ENCODE measurements at regions not wholly inside any gene's neighbourhood (a gene's known extent, or its start where the extent isn't known, plus 50 kb on each side); places are given as distances from the start of the nearest gene placed in this dataset.
"Not testable (repeated sequence)": the region's sequence is repeated elsewhere in the genome, so short reads cannot be mapped to it uniquely, and the experiment has no call there.

DNA sequence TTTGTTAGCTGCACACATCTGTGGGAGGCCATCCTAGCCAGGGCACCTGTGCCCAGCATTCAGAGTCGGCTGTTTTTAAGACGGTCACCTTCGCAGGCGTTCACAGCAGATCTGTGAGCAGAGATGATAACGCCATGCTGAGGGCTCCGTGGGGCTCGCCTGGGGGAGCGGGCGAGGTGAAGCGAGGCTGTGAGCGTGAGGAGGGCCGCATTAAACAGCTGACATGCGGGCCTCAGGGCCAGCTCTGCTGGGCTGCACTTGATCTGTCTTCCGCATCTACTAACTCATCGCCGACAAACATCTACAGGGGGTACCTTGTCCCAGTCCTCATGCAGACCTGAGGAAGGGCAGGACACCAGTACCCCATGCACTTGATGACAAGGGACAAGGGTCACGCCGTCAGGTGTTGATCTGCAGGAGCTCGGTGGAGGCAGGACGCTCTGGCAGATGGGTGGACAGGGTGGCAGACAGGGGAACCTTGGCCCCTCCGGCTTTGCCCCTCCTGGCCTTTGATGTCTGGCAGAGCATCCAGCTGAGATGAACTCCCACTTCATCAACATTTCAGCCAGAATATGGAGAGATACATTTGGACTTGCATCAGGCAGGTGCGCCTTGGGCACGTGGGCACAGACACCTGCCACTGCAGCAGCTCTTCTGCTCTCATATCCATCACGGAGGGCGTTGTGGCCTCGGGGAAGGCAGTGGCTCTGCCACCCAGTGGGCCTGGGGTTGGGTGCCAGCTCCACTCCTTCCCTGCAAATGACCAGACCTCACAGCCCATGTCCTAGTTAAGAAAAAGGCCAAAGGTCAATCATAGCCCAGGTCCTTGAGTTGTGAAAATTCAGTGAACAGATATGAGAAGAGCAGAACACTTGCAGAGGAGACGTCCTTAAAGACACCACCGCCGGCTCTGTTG lies 822.9 kb downstream of the BRD1 start:
- no peak for ATAC-seq
- intact Hi-C loops (cut with micrococcal nuclease) = no loop called here
- CTCF ChIA-PET = no interaction called here

GRCh38 chr22:48997605-48998004 lies 830.1 kb downstream of the BRD1 start:
- H2AFZ ChIP-seq (ENCODE audit: low read length) = not testable (repeated sequence)

More for the DNA sequence above, 822.9 kb downstream of the BRD1 start:
- no peak for DNase-seq
- peaks cover 4% of the 10 kb centered on the region for H3K27me3 ChIP-seq (ENCODE audit: low read length)
- H3K4me3 ChIP-seq (ENCODE audit: low read length) = no peak overlapping the region
- no peak overlapping the region for H3K27ac ChIP-seq (ENCODE audit: low read length)
- no peaks in the 10 kb centered on the region for H3K9me3 ChIP-seq (ENCODE audit: low read length)
- H3K9ac ChIP-seq (ENCODE audit: low read length) = no peak overlapping the region
- no peaks in the 10 kb centered on the region for H3K4me1 ChIP-seq (ENCODE audit: insufficient read depth, low read length)
- no peaks in the 10 kb centered on the region for H3K9me2 ChIP-seq (replicated peaks; ENCODE audit: low read length)
- no TSS peak for BruUV-seq (replicated peaks)
- POLR2A ChIA-PET (ENCODE audit: unreplicated experiment) = no interaction called here
- H4K20me1 ChIP-seq (ENCODE audit: low read length) = no peaks in the 10 kb centered on the region
- no peak overlapping the region for H3K4me2 ChIP-seq (ENCODE audit: low read length)
- no peak for TF ChIP-seq CTCF (conservative IDR thresholded peaks at IDR 0.05; ENCODE audit: low read depth, low read length)
- TF ChIP-seq EZH2 (IDR thresholded peaks at IDR 0.05; ENCODE audit: low read length, unreplicated experiment) = no peak
- no peak for TF ChIP-seq EZH2phosphoT487 (IDR thresholded peaks at IDR 0.05; ENCODE audit: borderline replicate concordance, low read length)
- no peak overlapping the region for H2AFZ ChIP-seq (ENCODE audit: low read length)
- H3K79me2 ChIP-seq (ENCODE audit: low read length) = no peaks in the 10 kb centered on the region
- H3F3A ChIP-seq (ENCODE audit: low read length, unreplicated experiment) = no peaks in the 10 kb centered on the region
- no peaks in the 10 kb centered on the region for H3K36me3 ChIP-seq (ENCODE audit: low read depth, low read length)

GRCh38 chr22:48993655-48994054 lies 834.0 kb downstream of the BRD1 start:
- no peaks in the 10 kb centered on the region for H3K36me3 ChIP-seq (ENCODE audit: low read depth, low read length)
- intact Hi-C loops (cut with micrococcal nuclease) = no loop called here
- DNase-seq = no peak
- H3K79me2 ChIP-seq (ENCODE audit: low read length) = no peaks in the 10 kb centered on the region
- H3K27ac ChIP-seq (ENCODE audit: low read length) = no peak overlapping the region
- TF ChIP-seq EZH2phosphoT487 (IDR thresholded peaks at IDR 0.05; ENCODE audit: borderline replicate concordance, low read length) (no peak), EZH2 (IDR thresholded peaks at IDR 0.05; ENCODE audit: low read length, unreplicated experiment) (no peak), CTCF (conservative IDR thresholded peaks at IDR 0.05; ENCODE audit: low read depth, low read length) (no peak)
- H3K4me2 ChIP-seq (ENCODE audit: low read length) = no peak overlapping the region
- H2AFZ ChIP-seq (ENCODE audit: low read length) = no peak overlapping the region
- no peaks in the 10 kb centered on the region for H3K27me3 ChIP-seq (ENCODE audit: low read length)
- no peak for ATAC-seq
- H3K4me3 ChIP-seq (ENCODE audit: low read length) = no peak overlapping the region
- no peaks in the 10 kb centered on the region for H3K9me3 ChIP-seq (ENCODE audit: low read length)
- H3K4me1 ChIP-seq (ENCODE audit: insufficient read depth, low read length) = no peaks in the 10 kb centered on the region
- H4K20me1 ChIP-seq (ENCODE audit: low read length) = no peaks in the 10 kb centered on the region
- BruUV-seq (replicated peaks) = no TSS peak
- no peaks in the 10 kb centered on the region for H3F3A ChIP-seq (ENCODE audit: low read length, unreplicated experiment)
- H3K9ac ChIP-seq (ENCODE audit: low read length) = no peak overlapping the region
- ChIA-PET POLR2A (ENCODE audit: unreplicated experiment) (no interaction called here), CTCF (no interaction called here)
- H3K9me2 ChIP-seq (replicated peaks; ENCODE audit: low read length) = no peaks in the 10 kb centered on the region

More at GRCh38 chr22:48997605-48998004, 830.1 kb downstream of the BRD1 start:
- H3K27ac ChIP-seq (ENCODE audit: low read length); H3K4me2 ChIP-seq (ENCODE audit: low read length); POLR2A ChIA-PET (ENCODE audit: unreplicated experiment); H3K27me3 ChIP-seq (ENCODE audit: low read length); H3F3A ChIP-seq (ENCODE audit: low read length, unreplicated experiment); intact Hi-C loops (cut with micrococcal nuclease); H3K36me3 ChIP-seq (ENCODE audit: low read depth, low read length); ATAC-seq; H3K79me2 ChIP-seq (ENCODE audit: low read length); H3K9ac ChIP-seq (ENCODE audit: low read length); H3K9me2 ChIP-seq (replicated peaks; ENCODE audit: low read length); DNase-seq; H3K4me3 ChIP-seq (ENCODE audit: low read length); H3K4me1 ChIP-seq (ENCODE audit: insufficient read depth, low read length); CTCF ChIA-PET; H3K9me3 ChIP-seq (ENCODE audit: low read length); BruUV-seq (replicated peaks); H4K20me1 ChIP-seq (ENCODE audit: low read length): not testable (repeated sequence)

All from PC-3 (cell line).